HG03460 (cell line): ENCODE measurements at regions not wholly inside any gene's neighbourhood (a gene's known extent, or its start where the extent isn't known, plus 50 kb on each side); places are given as distances from the start of the nearest gene placed in this dataset.

ENCODE experiments used
- ATAC-seq: cut with Tn5 transposase; IDR thresholded peaks from one replicate; pipeline ENCODE4 v1.9.1; 2021; ENCODE audit not compliant: unreplicated experiment

GRCh38 chr18:24731981-24732380 lies 271.5 kb downstream of the HRH4 start:
- ATAC-seq: no peak

- ATAC-seq: no peak
Observed at GRCh38 chr18:24734058-24734457, 273.6 kb downstream of the HRH4 start.

- no peak for ATAC-seq
Observed at GRCh38 chr18:24735624-24736231, 275.3 kb downstream of the HRH4 start.

GRCh38 chr18:24736662-24737330 lies 276.4 kb downstream of the HRH4 start:
- ATAC-seq: no peak

- no peak for ATAC-seq
Observed at GRCh38 chr18:24740829-24741228, 280.4 kb downstream of the HRH4 start.

- no peak for ATAC-seq
Observed at GRCh38 chr18:24741321-24741720, 280.9 kb downstream of the HRH4 start.

- ATAC-seq: no peak
Observed at GRCh38 chr18:24741965-24742724, 281.7 kb downstream of the HRH4 start.

GRCh38 chr18:24754583-24755253 lies 294.3 kb downstream of the HRH4 start:
- ATAC-seq: no peak

GRCh38 chr18:24756385-24756784 lies 295.9 kb downstream of the HRH4 start:
- no peak for ATAC-seq

- no peak for ATAC-seq
Observed at GRCh38 chr18:24757134-24757533, 296.7 kb downstream of the HRH4 start.

- ATAC-seq: no peak
Observed at GRCh38 chr18:24761765-24762164, 301.3 kb downstream of the HRH4 start.

- ATAC-seq: no peak
Observed at GRCh38 chr18:24762511-24762910, 302.1 kb downstream of the HRH4 start.

- ATAC-seq: no peak
Observed at GRCh38 chr18:24763765-24764513, 303.5 kb downstream of the HRH4 start.

GRCh38 chr18:24764766-24765165 lies 304.3 kb downstream of the HRH4 start:
- no peak for ATAC-seq

- no peak for ATAC-seq
Observed at GRCh38 chr18:24766376-24766775, 305.9 kb downstream of the HRH4 start.

GRCh38 chr18:24770311-24771024 lies 310.0 kb downstream of the HRH4 start:
- no peak for ATAC-seq

GRCh38 chr18:24771300-24771699 lies 310.9 kb downstream of the HRH4 start:
- no peak for ATAC-seq

- no peak for ATAC-seq
Observed at GRCh38 chr18:24773101-24773500, 312.7 kb downstream of the HRH4 start.

GRCh38 chr18:24776019-24776418 lies 315.6 kb downstream of the HRH4 start:
- ATAC-seq: no peak

GRCh38 chr18:24778810-24779418 lies 318.5 kb downstream of the HRH4 start:
- no peak for ATAC-seq
